NOMO-1 (cell line): ENCODE measurements at regions not wholly inside any gene's neighbourhood (a gene's known extent, or its start where the extent isn't known, plus 50 kb on each side); places are given as distances from the start of the nearest gene placed in this dataset.

ENCODE experiments used
- DNase-seq, 2 experiments: peaks; one replicate each; lab custom pipeline; 2025; ENCODE audit not compliant: unreplicated experiment in 2 of 2; lab: John Stamatoyannopoulos, UW

DNA sequence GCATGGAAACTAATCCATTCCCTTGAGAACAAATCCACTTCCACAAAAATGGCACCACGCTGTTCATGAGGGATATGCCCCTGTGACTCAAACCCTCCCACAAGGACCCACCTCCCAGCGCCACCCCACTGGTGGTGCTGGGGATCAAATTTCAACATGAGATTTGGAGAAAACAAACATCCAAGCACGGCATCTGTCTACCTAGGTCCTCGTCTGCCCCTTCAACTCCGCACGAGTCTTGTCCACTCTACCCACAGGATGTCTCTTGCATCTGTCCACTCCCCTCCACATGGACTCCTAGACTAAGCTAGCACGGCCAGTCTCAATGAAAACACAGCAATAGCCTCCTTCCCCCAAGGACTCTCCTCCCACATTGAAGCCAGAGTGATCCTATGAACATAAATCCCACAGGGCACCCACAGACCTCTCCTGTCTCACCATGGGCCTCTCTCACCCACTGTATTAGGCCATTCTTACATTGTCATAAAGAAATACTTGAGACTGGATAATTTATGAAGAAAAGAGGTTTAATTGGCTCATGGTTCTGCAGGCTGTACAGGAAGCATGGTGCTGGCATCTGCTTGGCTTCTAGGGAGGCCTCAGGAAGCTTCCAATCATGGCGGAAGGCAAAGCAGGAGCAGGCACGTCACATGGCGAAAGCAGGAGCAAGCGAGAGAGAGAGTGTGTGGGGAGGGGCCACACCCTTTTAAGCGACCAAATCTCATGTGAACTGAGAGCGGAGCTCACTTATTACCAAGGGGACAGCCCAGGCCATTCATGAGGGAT lies 101.4 kb downstream of the TOMM20 start:
- DNase-seq = no peak

DNA sequence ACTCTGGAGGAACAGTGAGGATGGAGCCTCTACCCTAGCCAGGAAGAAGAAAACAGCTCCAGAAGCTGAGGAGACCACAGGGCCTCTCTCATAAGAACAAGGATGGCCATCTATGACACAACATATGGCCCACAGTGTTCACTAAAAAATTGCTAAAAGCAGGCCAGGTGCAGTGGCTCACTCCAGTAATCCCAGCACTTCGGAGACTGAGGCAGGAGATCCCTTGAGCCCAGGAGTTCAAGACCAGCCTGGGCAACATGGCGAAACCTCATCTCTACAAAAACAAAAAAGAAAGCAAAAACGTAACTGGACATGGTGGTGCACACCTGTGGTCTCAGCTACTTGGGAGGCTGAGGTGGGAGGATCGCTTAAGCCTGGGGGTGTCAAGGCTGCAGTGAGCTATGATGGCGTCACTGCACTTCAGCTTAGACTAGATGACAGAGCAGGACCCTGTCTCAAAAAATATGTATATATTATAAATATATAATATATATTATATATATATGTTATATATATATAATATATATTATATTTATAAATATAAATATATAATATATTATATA lies 103.1 kb downstream of the TOMM20 start:
- no peak for DNase-seq

DNA sequence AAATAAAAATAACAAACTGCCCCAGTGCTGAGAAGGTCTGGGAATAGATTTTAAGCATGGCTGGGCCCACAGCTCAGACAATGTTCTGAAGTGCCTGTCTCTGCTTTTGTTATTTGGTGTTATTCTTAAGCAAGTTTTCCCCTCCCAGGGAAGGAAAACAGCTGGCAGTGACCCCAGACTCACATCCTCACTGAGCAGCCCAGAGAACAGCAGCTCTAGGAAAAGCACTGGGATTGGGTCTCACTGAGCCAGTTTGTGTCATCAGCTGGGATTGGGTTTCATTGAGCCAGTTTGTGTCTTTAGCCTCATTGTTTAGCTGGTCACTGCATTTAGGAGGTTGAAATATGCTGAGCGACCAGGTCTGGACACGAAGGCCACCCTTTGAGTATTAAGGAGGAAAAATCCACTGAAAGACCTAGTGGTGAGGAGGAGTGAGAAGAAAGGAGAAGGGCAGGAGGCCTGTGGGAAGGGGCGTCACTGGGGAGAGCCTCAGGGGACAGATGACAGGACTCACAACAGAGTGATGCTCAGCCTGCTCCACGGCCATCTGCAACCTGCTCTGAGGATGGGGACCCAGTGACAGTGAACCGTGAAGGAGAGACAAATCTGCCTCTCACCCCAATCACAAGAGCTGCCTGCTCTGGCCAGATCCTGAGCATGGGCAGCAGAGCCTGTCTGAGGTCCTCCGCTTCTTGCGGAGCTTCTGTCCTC lies 103.8 kb downstream of the TOMM20 start:
- no peak for DNase-seq

DNA sequence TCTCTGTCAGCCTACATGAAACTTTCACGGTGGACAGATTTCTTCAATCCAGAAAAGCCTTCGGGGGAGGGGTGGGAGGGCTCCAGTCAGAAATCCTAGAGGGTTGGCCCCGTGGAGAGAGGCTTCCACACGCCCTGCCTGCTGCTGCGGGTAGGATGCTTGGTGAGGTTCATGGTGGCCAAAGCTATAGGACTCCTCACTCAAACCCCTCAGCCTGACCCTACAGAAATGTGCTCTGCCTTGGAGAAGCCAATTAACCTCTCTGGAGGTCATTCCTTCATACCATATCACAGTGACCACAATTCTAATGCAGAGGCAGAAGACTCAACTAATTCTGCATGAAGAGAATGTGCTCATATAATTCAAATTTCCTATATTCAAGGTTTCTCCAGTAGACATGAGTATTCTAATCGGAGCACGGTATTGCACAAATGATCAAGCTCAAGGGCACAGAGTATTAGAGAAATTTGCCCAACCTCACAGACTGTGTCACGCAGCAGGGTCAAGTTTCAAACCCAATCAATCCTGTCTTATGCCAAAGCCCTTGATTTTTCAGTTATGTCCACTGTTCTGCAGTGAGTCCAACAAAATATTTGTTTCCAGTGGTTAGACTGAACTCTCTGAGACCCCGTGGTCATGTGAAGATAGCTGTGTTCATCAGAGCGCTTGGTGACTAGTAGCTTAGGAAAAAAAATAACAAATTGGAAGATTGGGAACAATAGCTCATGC lies 104.8 kb downstream of the TOMM20 start:
- no peak for DNase-seq

DNA sequence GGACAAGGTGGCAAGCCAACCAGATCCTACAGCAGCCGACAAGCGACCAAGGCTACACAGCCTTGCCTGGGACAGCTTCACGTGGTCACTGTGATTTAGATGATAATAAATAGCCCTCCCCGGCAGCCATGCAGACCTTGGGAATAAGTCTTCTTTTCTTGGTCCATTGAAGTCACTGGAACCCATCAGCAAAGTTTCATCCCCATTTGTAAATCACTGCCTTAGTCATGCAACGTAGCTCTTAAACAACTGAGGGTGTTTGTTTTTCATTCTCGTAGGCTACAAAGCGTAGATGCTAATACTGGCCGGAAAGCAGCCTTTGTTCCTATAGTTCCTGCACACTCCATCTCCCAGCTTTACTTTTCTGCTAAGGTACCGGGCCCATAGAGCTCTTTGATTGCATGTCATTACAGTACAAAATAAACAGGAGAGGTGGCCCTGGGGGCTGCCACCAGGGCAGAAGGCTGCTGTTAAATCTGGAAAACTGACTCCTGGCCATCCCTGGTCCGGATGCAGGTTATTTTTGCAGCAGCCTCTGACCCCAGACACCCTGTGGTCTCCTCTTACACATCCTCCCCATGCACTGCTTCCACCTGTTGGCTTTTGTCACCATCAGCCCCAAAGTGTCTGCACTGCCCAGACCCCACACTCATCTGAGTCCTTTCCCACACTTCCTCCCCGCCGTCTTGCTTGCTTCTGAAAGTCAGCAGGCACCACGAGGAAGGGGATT lies 105.5 kb downstream of the TOMM20 start:
- no peak for DNase-seq

DNA sequence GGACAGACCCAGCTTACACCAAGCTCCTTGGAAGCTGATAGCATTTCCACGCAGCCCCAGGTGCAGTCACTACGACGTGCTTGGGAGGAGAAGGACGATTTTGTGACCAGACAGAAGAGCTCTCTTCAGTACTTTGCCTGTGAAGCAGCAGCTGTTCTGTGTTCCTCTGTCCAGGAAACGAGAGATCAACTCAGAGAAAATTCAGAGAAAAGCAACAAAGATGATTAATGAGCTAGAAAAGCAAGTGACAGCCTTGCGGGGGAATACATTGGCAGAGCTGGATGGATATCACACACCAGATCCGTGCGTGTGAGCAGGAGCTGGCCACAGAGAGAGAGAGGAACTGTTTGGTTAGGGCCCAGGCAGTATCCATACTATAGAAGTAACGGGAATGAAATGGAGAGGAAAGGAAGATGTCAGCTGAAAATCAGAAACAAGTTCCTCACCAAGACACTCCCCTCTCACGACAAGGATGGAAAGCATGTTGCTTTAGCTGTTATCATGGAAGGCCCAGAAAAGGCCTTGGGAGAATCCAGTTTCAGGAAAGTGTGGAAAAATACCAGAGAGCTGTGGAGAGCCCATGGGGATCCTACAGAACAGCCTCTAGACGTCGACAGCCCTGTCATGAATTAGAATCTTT lies 106.2 kb downstream of the TOMM20 start:
- no peak for DNase-seq

DNA sequence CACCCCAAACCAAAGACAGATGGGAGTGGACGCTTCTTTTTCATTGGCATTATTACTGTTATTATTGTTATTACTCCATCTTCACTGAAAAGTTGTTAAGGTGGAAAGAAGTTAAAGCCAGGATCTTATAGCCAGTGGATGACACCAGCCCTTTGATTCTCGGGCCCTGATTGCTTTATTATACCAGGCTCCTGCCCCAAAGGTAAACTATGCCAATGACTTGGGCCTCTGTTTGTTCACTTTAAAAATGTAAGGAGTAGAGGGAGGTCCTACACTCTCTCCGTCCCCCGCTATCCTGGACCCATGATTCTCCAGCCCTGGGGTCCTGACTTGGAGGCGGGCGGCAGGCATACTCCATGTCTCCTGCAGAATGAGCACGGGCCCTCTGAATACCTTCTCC lies 106.8 kb downstream of the TOMM20 start:
- no peak for DNase-seq

DNA sequence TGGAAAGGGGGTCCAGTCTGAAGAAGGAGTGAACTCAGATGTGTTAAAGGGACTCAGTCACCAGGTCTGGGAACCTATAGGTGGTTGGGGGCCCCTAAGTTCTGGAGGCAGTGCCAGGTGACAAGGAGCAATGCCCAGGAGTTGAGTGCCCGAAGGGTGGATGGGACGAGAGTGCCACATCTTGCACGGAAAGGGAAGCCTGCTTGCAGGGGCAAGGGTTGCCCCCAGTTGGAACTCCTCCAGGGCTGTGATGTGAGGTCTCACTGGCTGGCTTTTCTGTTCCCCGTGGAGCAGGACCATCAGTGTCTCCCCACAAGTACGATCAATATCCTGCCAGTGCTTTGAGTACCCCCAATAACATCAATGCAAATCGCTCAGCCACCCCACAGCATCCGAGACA lies 107.3 kb downstream of the TOMM20 start:
- DNase-seq = no peak

DNA sequence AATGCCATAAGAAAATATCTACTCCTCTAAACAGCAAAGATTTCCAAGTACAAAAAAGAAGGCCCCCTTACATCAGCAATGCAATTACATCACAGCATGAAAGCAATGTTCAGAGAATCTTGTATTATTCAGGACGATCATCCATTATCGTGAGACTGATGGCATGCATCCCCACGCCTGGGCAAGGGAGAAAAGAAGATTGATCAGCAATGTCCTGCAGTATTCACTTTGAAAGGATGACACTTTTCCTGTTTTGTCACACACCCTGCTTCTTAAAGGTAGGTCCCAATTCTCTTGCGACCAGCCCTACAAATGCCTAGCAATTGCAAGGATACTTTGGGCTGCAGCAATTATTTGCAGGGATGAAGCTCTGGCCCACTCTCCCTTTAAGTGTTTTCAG lies 108.7 kb downstream of the TOMM20 start:
- no peak for DNase-seq

DNA sequence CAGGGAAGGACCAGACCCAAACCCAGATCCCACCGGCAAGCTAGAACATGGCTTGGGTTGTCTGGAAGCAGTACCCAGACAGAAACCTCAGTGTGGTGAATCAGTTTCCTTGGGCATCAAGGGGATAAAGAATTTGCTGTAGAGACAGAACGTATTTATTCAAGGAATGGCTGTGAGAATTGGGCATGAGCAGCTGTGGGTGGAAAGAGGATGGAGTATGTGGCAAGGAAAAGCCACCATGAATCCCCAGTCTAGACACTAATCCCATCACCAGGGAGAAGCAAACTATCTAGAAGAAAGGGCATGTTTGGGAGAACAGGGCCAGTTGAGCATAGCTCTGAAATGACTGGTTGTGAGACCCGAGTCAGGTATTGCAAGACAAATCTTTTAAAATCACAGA lies 109.2 kb downstream of the TOMM20 start:
- DNase-seq = no peak

DNA sequence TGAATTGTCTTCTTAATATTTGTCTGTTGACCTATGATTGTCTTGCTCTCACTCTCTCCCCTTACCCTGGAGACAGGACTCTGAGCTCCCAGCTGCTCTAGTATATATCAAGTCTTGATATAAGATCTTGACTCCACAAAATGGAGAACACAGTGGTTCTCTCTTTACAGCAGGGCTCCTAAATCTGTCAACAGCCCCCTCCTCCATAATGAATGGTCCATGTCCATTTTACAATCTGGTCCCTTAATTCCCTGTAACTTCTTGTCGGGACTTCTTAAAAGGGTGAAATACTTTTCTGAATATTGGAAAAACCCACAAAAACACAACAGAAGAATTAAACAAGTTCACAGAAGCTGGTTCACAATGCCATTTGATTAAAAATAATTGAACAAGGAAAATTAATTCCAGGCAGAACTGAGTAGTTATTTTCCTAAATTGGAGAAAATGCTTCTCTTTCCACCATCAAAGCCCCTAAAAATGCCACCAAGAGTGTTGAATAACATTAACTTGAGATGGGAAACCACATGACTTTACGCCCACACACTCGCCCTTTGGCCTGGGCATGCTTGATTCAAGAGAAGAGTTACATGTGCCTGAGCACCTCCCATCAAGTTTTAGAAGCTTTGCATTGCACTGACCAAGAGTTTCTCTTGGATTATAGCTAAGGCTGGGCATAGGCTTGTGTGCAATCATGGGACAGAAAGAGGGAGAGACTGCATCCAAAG lies 109.8 kb downstream of the TOMM20 start:
- no peak for DNase-seq

DNA sequence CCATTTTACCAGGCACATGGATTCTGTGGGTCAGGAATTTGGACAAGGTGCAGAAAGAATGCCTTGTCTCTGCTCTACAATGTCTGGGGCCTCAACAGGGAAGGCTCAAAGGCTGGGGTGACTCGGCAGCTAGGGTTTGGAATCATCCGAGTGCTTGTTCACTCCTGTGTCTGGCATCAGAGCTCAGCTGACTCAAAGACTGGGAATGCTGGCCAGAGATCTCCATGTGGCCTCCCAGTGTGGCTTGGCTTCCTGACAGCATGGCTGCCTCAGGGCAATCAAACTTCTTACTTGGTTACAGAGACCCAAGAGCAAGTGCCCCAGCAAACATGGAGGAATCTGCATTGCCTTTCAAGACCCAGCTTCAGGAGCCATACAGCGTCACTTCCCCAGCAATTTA lies 110.5 kb downstream of the TOMM20 start:
- no peak for DNase-seq

DNA sequence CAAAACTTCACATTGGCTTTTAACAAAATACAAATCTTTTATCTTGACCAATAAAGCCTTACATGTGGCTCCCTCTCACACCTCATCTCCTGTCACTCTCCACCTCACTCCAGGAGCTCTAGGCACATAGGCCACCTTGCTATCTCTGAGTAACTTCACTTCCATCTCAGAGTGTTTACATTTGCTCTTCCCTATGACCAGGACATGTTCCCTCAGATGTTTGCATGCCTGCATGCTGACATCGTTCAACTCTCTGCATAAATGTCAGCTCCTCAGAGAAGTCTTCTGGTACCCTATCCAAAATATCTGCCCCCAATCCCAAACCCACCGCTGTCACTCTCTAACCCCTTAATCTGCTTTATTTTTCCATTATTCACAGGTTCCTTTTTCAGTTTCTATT lies 110.9 kb downstream of the TOMM20 start:
- no peak for DNase-seq

DNA sequence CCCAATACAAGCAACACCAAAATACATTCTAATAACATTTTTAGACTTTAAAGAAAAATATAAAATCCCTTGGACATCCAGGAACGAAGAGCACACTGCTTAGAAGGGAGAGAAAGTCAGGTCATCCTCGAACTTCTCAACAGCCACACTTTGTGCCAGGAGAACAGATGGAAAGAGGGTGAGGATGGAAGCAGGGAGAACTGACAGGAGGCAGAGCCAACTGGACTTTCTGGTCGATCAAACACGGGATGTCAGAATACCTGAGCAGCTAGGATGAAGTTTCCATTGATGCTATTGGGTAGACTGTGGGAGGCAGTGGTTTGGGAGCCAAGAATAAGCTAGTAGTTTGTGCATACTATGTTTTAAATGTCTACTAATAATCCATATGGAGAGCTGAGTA lies 111.4 kb downstream of the TOMM20 start:
- no peak for DNase-seq

DNA sequence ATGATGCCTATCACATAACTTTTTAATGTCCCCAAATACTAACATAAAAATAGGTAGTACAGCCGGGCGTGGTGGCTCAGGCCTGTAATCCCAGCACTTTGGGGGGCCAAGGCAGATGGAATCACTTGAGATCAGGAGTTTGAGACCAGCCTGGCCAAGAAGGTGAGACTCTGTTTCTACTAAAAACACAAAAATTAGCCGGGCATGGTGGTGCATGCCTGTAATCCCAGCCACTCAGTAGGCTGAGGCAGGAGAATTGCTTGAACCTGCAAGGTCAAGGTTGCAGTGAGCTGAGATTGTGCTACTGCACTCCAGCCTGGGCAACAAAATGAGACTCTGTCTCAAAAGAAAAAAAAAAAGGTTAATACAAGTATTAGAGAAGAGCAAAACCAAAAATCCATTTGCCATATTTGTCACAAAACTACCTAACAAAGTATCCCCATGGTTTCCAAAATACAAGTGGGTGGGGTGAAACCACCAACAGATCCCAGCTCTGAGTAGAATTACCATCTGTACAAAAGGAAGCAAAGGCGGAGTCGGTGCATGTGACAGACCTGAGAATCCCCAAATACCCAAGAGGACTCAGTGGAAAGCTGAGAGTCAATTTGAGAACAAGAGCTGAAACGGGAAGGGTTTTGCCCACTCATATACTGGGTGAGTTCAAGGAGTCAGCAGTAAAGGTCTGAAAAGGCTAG lies 113.2 kb downstream of the TOMM20 start:
- DNase-seq = no peak

DNA sequence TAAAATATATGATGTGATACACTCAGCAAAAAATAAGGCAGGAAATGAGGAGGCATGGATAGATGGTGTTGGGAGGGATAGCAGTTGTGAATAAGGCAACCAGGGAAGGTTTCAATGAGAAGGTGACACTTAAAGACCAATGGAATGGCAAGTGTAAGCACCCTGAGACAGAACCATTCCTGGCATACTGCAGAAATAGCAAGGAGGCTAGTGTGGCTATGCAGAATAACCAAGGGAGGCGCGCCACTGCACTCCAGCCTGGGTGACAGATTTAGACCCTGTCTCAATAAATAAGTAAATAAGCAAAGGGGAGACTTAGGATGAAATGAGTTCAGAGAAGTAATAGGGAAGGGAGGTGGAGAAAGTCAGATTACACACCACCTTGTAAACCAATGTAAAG lies 113.9 kb downstream of the TOMM20 start:
- DNase-seq = no peak

DNA sequence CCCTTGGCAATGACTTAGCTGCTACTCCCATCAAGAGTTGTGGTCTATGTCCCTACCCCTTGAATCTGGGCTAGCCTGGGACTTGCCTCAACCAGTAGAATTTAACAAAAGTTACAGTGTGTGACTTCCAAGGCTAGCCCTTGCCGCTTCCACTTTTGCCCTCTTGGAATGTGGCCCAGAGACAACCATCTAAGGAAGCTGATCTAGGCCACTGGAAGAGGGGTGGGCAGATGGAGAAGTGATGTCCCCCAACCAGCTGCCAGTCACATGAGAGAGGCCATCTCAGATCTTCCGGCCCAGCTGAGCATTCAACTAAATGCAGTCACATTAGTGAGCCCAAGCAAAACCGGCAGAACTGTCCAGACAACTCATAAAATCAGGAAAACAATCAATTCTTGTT lies 115.1 kb downstream of the TOMM20 start:
- DNase-seq = no peak

DNA sequence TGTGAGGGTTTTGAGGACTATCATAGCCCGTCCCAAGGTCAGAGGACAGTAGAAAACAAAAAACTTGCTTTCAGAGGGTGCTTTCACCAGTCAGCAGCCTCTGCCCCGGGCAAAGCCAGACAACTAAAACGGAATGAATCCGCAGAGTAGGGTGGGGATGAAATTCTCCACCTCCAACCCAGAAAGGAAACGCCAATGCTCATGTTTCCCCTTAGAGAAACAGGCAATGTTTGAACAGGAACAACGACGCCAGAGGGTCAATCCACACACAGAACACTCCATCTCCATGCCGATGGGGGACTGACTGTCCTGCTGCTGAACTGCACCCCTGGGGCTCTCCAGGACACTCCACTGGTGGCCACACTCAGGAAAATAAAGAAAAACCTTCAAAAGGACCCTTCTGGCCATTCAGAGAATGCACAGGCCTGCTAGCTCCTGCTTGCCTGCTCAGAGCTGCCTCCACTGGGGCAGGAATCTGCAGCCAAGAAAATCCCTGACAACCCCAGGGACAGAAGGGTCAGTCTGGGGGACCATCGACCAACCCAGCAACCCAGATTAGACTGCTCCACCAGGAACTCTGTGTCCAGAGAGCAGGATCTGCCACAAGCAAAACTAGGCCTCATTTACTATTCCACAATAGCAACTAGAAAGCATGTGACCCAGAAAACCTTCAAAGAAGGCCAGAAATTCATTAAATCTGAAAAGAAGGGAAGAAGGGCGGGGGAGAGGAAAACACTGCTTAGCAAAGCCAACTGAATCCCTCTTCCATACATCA lies 116.0 kb downstream of the TOMM20 start:
- no peak for DNase-seq
